Right lobe of liver (tissue), 6 donors: ENCODE measurements at regions not wholly inside any gene's neighbourhood (a gene's known extent, or its start where the extent isn't known, plus 50 kb on each side); places are given as distances from the start of the nearest gene placed in this dataset.

Source experiments
- ATAC-seq, 4 donors: fragments of 200-7000 bp; cut with Tn5 transposase; one replicate each; pipeline ENCODE4 v1.9.1; 2020; ENCODE audit warnings: mild to moderate bottlenecking in 4 of 4, moderate library complexity in 4 of 4
- DNase-seq, 3 donors: peaks; one replicate each; pipeline ENCODE4 v3.0.0-alpha.2; 2020
- H3K27ac ChIP-seq, 3 donors: fragments of 200-600 bp; one replicate each; pipeline ENCODE4 v1.8.0; 2022
- H3K27me3 ChIP-seq, 2 donors: fragments of 200-600 bp; one replicate each; pipeline ENCODE4 v1.8.0; 2022
- H3K36me3 ChIP-seq, 4 donors: fragments of 200-600 bp; sonication (generic) in 1 of 4; one replicate each; pipeline versions ENCODE4 v1.5.1 to v1.8.0; 2017 to 2022; ENCODE audit warnings: control low read depth in 1 of 4
- H3K4me1 ChIP-seq, 4 donors: fragments of 200-600 bp; sonication (generic) in 1 of 4; one replicate each; pipeline versions ENCODE4 v1.5.1 to v1.8.0; 2017 to 2022; ENCODE audit warnings: control low read depth in 1 of 4
- H3K4me3 ChIP-seq, 3 donors: fragments of 200-600 bp; one replicate each; pipeline ENCODE4 v1.8.0; 2022
- H3K9me3 ChIP-seq, 4 donors: fragments of 200-600 bp; sonication (generic) in 1 of 4; one replicate each; pipeline versions ENCODE4 v1.5.1 to v1.8.0; 2017 to 2022; ENCODE audit warnings: control low read depth in 1 of 4
- CTCF ChIP-seq, 4 donors: fragments of 200-600 bp in 3 of 4; fragments of 450-650 bp in 1 of 4; IDR thresholded peaks; one replicate each; pipeline versions ENCODE4 v1.5.1 to v1.8.0; 2016 to 2022; ENCODE audit warnings: antibody characterized with exemption in 4 of 4, mild to moderate bottlenecking in 2 of 4
- POLR2A ChIP-seq: fragments of 450-650 bp; IDR thresholded peaks from one replicate; pipeline ENCODE4 v1.6.1; 2017; ENCODE audit warnings: antibody characterized with exemption, mild to moderate bottlenecking
- WGBS: methylation state at CpG from one replicate; pipeline ENCODE4 v1.1.6; 2018; ENCODE audit warnings: low coverage, low lambda C conversion rate; ENCODE audit not compliant: insufficient coverage; ENCODE audit errors: missing lambda C conversion rate; 5-methylcytosine and 5-hydroxymethylcytosine counted together
- intact Hi-C, 2 donors: fragments of 100-400 bp; cut with DNase I; formaldehyde crosslinking; loops; one replicate each; pipeline versions ENCODE4 v1.11.2 to v1.14.1; 2022
- donor health status: DM: no; HTN: yes; CAD: no.
- donor health status: DM: no; HTN: no; CAD: no.
- donor health status: DM: no; HTN: no; CAD: no.
- donor health status: DM: no; HTN: yes; CAD: no.
- donor health status: DM: no; HTN: yes; CAD: no.

DNA sequence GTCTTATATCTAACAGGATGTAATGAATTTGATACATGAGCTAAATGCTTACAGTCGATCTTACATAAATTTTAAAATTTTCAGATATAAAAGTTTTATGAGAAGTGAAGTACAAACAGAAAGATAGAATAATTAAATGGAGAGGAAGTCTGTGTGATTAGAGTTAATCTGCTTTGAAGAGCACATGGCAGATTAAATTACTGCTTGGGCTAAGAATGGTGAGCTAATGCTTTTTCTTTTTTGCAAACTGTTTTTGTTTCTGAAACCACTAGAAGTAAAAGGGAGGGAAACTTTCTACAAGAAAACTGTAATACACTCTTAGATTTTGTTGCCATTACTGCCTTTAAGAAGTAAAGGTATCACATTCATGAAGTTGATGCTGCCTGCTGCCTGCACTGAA, 96.3 kb upstream of the SPRY2 start:
- Histone ChIP-seq H3K36me3 (no peaks in the 10 kb centered on the region), H3K4me1 (no peaks in the 10 kb centered on the region), H3K4me3 (no peak overlapping the region), H3K27ac (peak overlapping the region in 1 of 3 donors; percentile 24), H3K9me3 (no peaks in the 10 kb centered on the region), H3K27me3 (no peaks in the 10 kb centered on the region)
- TF ChIP-seq CTCF (IDR thresholded peaks at IDR 0.05) (no peak), POLR2A (no peak)
- DNase-seq (no peak), ATAC-seq (no peak)
- intact Hi-C loops: no loop called here
- 50% methylated on average over 1 of the region's 1 CpG for WGBS

GRCh38 chr13:80436571-80437169, 95.7 kb upstream of the SPRY2 start:
- Histone ChIP-seq H3K9me3 (no peaks in the 10 kb centered on the region), H3K36me3 (no peaks in the 10 kb centered on the region), H3K27ac (no peak overlapping the region), H3K4me3 (no peak overlapping the region), H3K4me1 (no peaks in the 10 kb centered on the region), H3K27me3 (no peaks in the 10 kb centered on the region)
- TF ChIP-seq POLR2A (no peak), CTCF (IDR thresholded peaks at IDR 0.05) (no peak)
- intact Hi-C loops: no loop called here
- DNase-seq (no peak), ATAC-seq (peak in 2 of 4 donors; percentile 29 to 42)
- WGBS: 39% methylated on average over 4 of the region's 4 CpGs

GRCh38 chr13:80430561-80430960, 89.6 kb upstream of the SPRY2 start:
- no peak overlapping the region for H3K27ac ChIP-seq
- ATAC-seq (no peak), DNase-seq (no peak)
- no peaks in the 10 kb centered on the region for H3K27me3 ChIP-seq
- H3K36me3 ChIP-seq: no peaks in the 10 kb centered on the region
- TF ChIP-seq CTCF (IDR thresholded peaks at IDR 0.05) (no peak), POLR2A (no peak)
- H3K4me1 ChIP-seq: no peaks in the 10 kb centered on the region
- H3K4me3 ChIP-seq: no peak overlapping the region
- intact Hi-C loops: no loop called here
- H3K9me3 ChIP-seq: no peaks in the 10 kb centered on the region

DNA sequence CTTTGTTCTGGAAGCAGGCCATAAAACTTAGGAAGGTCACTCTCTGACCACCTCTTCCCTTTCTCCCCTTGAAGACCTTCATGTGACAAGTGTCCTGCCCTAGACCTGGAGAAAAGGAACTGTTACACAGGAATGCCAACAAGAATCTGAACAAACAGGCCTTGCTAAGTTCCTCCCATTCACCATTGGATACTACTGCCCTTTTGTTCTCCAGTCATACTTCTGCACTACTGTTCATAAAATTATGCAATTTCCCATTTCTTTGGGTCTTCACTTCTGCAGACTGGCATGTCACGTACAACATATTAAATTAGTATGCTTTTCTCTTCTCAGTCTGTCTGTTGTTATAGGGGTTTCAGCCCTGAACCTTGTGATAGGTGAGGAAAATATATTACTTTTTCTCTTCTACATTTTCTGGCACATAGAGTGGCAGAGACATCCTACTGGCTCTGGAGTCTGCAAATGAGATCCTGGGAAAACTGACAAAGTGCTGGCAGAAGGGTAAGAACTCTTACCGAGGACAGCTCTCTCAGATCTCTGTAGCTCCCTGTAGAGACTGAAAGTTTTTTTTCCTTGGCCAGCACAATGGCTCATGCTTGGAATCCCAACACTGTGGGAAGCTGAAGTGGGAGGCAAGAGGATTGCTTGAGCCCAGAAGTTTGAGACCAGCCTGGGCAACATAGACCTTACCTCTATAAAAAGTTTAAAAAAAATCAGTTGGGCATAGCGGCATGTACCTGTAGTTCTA, 87.6 kb upstream of the SPRY2 start:
- intact Hi-C loops: no loop called here
- DNase-seq: no peak
- WGBS: 73% methylated on average over 3 of the region's 3 CpGs

More for the DNA sequence above, 87.6 kb upstream of the SPRY2 start:
- no peaks in the 10 kb centered on the region for H3K9me3 ChIP-seq
- no peak for TF ChIP-seq CTCF (IDR thresholded peaks at IDR 0.05)
- no peak for TF ChIP-seq POLR2A
- H3K27me3 ChIP-seq: no peaks in the 10 kb centered on the region
- no peaks in the 10 kb centered on the region for H3K4me1 ChIP-seq
- H3K4me3 ChIP-seq: no peak overlapping the region
- H3K27ac ChIP-seq: no peak overlapping the region
- peak in 2 of 4 donors; percentile 28 to 33 for ATAC-seq
- no peaks in the 10 kb centered on the region for H3K36me3 ChIP-seq
